ENCODE measurements at regions not wholly inside any gene's neighbourhood (a gene's known extent, or its start where the extent isn't known, plus 50 kb on each side); places are given as distances from the start of the nearest gene placed in this dataset.

GRCh38 chr10:8800426-8800825 is 745.9 kb downstream of the GATA3 start:
- H3K36me3 ChIP-seq (ENCODE audit: control insufficient read depth in 2 of 2, insufficient read depth in 2 of 2, low read length in 2 of 2) = no peaks in the 10 kb centered on the region
- H3K9me3 ChIP-seq (ENCODE audit: control insufficient read depth in 2 of 2, low read length in 2 of 2) = no peaks in the 10 kb centered on the region
- no peaks in the 10 kb centered on the region for H3K4me1 ChIP-seq (ENCODE audit: control insufficient read depth, insufficient read depth, low read length)
- H3K27me3 ChIP-seq (ENCODE audit: control insufficient read depth in 1 of 2, insufficient read depth in 2 of 2, low read length in 2 of 2) = no peaks in the 10 kb centered on the region
- no peak overlapping the region for H3K27ac ChIP-seq (ENCODE audit: low read length)
- no peak overlapping the region for H3K9ac ChIP-seq (ENCODE audit: low read length in 2 of 2)
- H3K4me3 ChIP-seq (ENCODE audit: low read length in 2 of 2) = no peak overlapping the region

GRCh38 chr10:8803992-8804391 is 749.5 kb downstream of the GATA3 start:
- Histone ChIP-seq H3K36me3 (ENCODE audit: control insufficient read depth in 2 of 2, insufficient read depth in 2 of 2, low read length in 2 of 2) (no peaks in the 10 kb centered on the region), H3K9me3 (ENCODE audit: control insufficient read depth in 2 of 2, low read length in 2 of 2) (no peaks in the 10 kb centered on the region), H3K4me1 (ENCODE audit: control insufficient read depth, insufficient read depth, low read length) (no peaks in the 10 kb centered on the region), H3K27me3 (ENCODE audit: control insufficient read depth in 1 of 2, insufficient read depth in 2 of 2, low read length in 2 of 2) (no peaks in the 10 kb centered on the region), H3K9ac (ENCODE audit: low read length in 2 of 2) (no peak overlapping the region), H3K4me3 (ENCODE audit: low read length in 2 of 2) (no peak overlapping the region), H3K27ac (ENCODE audit: low read length) (no peak overlapping the region)

- H3K36me3 ChIP-seq (ENCODE audit: control insufficient read depth in 2 of 2, insufficient read depth in 2 of 2, low read length in 2 of 2) = no peaks in the 10 kb centered on the region
- no peaks in the 10 kb centered on the region for H3K27me3 ChIP-seq (ENCODE audit: control insufficient read depth in 1 of 2, insufficient read depth in 2 of 2, low read length in 2 of 2)
- no peak overlapping the region for H3K4me3 ChIP-seq (ENCODE audit: low read length in 2 of 2)
- no peak overlapping the region for H3K27ac ChIP-seq (ENCODE audit: low read length)
- H3K9me3 ChIP-seq (ENCODE audit: control insufficient read depth in 2 of 2, low read length in 2 of 2) = no peaks in the 10 kb centered on the region
- H3K4me1 ChIP-seq (ENCODE audit: control insufficient read depth, insufficient read depth, low read length) = no peaks in the 10 kb centered on the region
- H3K9ac ChIP-seq (ENCODE audit: low read length in 2 of 2) = no peak overlapping the region
Measured at GRCh38 chr10:8810677-8811076, 756.2 kb downstream of the GATA3 start.

- H3K27ac ChIP-seq (ENCODE audit: low read length) = no peak overlapping the region
- H3K27me3 ChIP-seq (ENCODE audit: control insufficient read depth in 1 of 2, insufficient read depth in 2 of 2, low read length in 2 of 2) = no peaks in the 10 kb centered on the region
- H3K4me3 ChIP-seq (ENCODE audit: low read length in 2 of 2) = no peak overlapping the region
- no peak overlapping the region for H3K9ac ChIP-seq (ENCODE audit: low read length in 2 of 2)
- no peaks in the 10 kb centered on the region for H3K9me3 ChIP-seq (ENCODE audit: control insufficient read depth in 2 of 2, low read length in 2 of 2)
- no peaks in the 10 kb centered on the region for H3K36me3 ChIP-seq (ENCODE audit: control insufficient read depth in 2 of 2, insufficient read depth in 2 of 2, low read length in 2 of 2)
- H3K4me1 ChIP-seq (ENCODE audit: control insufficient read depth, insufficient read depth, low read length) = no peaks in the 10 kb centered on the region
Measured at GRCh38 chr10:8811201-8811600, 756.7 kb downstream of the GATA3 start.

GRCh38 chr10:8815969-8816368 is 761.5 kb downstream of the GATA3 start:
- Histone ChIP-seq H3K27me3 (ENCODE audit: control insufficient read depth in 1 of 2, insufficient read depth in 2 of 2, low read length in 2 of 2) (no peaks in the 10 kb centered on the region), H3K4me3 (ENCODE audit: low read length in 2 of 2) (no peak overlapping the region), H3K9me3 (ENCODE audit: control insufficient read depth in 2 of 2, low read length in 2 of 2) (no peaks in the 10 kb centered on the region), H3K27ac (ENCODE audit: low read length) (no peak overlapping the region), H3K4me1 (ENCODE audit: control insufficient read depth, insufficient read depth, low read length) (no peaks in the 10 kb centered on the region), H3K36me3 (ENCODE audit: control insufficient read depth in 2 of 2, insufficient read depth in 2 of 2, low read length in 2 of 2) (no peaks in the 10 kb centered on the region), H3K9ac (ENCODE audit: low read length in 2 of 2) (no peak overlapping the region)

DNA sequence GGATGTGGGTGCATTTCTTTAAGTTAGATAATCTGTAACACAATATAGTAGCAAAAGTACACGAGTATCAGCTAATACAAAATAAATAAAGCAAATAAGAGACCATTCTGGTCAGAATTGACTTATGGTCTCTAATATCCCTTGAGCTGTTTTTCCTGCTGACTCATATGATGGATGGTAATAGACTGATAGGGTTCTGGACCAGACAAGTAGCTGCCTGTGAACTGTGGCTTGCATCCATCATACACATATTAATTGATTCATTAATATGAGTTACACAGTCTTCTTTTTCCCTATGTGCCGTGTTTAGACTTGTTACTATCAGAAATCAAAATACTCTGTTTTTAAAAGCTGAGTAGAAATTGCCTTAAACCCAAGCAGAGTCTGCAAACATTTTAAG is 762.8 kb downstream of the GATA3 start:
- Histone ChIP-seq H3K9me3 (ENCODE audit: control insufficient read depth in 2 of 2, low read length in 2 of 2) (no peaks in the 10 kb centered on the region), H3K4me3 (ENCODE audit: low read length in 2 of 2) (no peak overlapping the region), H3K27ac (ENCODE audit: low read length) (no peak overlapping the region), H3K9ac (ENCODE audit: low read length in 2 of 2) (no peak overlapping the region), H3K4me1 (ENCODE audit: control insufficient read depth, insufficient read depth, low read length) (no peaks in the 10 kb centered on the region), H3K36me3 (ENCODE audit: control insufficient read depth in 2 of 2, insufficient read depth in 2 of 2, low read length in 2 of 2) (no peaks in the 10 kb centered on the region), H3K27me3 (ENCODE audit: control insufficient read depth in 1 of 2, insufficient read depth in 2 of 2, low read length in 2 of 2) (no peaks in the 10 kb centered on the region)

GRCh38 chr10:8825611-8826010 is 771.1 kb downstream of the GATA3 start:
- H3K27ac ChIP-seq (ENCODE audit: low read length) = no peak overlapping the region
- H3K9me3 ChIP-seq (ENCODE audit: control insufficient read depth in 2 of 2, low read length in 2 of 2) = no peaks in the 10 kb centered on the region
- H3K9ac ChIP-seq (ENCODE audit: low read length in 2 of 2) = no peak overlapping the region
- no peak overlapping the region for H3K4me3 ChIP-seq (ENCODE audit: low read length in 2 of 2)
- no peaks in the 10 kb centered on the region for H3K4me1 ChIP-seq (ENCODE audit: control insufficient read depth, insufficient read depth, low read length)
- no peaks in the 10 kb centered on the region for H3K27me3 ChIP-seq (ENCODE audit: control insufficient read depth in 1 of 2, insufficient read depth in 2 of 2, low read length in 2 of 2)
- no peaks in the 10 kb centered on the region for H3K36me3 ChIP-seq (ENCODE audit: control insufficient read depth in 2 of 2, insufficient read depth in 2 of 2, low read length in 2 of 2)

GRCh38 chr10:8829592-8829991 is 775.1 kb downstream of the GATA3 start:
- no peak overlapping the region for H3K4me3 ChIP-seq (ENCODE audit: low read length in 2 of 2)
- no peaks in the 10 kb centered on the region for H3K36me3 ChIP-seq (ENCODE audit: control insufficient read depth in 2 of 2, insufficient read depth in 2 of 2, low read length in 2 of 2)
- H3K27ac ChIP-seq (ENCODE audit: low read length) = no peak overlapping the region
- no peaks in the 10 kb centered on the region for H3K9me3 ChIP-seq (ENCODE audit: control insufficient read depth in 2 of 2, low read length in 2 of 2)
- H3K4me1 ChIP-seq (ENCODE audit: control insufficient read depth, insufficient read depth, low read length) = no peaks in the 10 kb centered on the region
- no peak overlapping the region for H3K9ac ChIP-seq (ENCODE audit: low read length in 2 of 2)
- peaks cover 0 to 2% of the 10 kb centered on the region in 2 donors for H3K27me3 ChIP-seq (ENCODE audit: control insufficient read depth in 1 of 2, insufficient read depth in 2 of 2, low read length in 2 of 2)

DNA sequence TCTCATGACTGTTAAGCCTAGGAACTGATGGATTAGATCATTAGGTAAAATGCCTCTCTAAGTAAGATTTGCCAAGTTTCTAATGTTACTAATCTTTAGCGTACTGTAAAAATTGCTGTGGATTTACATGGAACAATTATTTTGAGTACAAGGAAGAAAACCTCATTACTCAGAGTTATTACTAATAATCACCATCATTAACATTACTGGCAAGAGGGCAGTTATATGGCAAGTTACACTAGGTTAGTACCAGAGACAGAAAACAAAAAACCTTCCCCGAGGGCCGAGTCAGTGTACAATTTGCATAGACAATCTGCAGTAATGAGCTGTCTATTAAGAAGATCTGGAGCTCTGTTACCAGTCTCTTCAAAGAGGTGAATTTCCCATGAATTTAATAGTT is 775.6 kb downstream of the GATA3 start:
- H3K27me3 ChIP-seq (ENCODE audit: control insufficient read depth in 1 of 2, insufficient read depth in 2 of 2, low read length in 2 of 2) = peaks cover 0 to 2% of the 10 kb centered on the region in 2 donors
- no peaks in the 10 kb centered on the region for H3K36me3 ChIP-seq (ENCODE audit: control insufficient read depth in 2 of 2, insufficient read depth in 2 of 2, low read length in 2 of 2)
- H3K4me1 ChIP-seq (ENCODE audit: control insufficient read depth, insufficient read depth, low read length) = no peaks in the 10 kb centered on the region
- H3K27ac ChIP-seq (ENCODE audit: low read length) = no peak overlapping the region
- no peak overlapping the region for H3K9ac ChIP-seq (ENCODE audit: low read length in 2 of 2)
- no peaks in the 10 kb centered on the region for H3K9me3 ChIP-seq (ENCODE audit: control insufficient read depth in 2 of 2, low read length in 2 of 2)
- no peak overlapping the region for H3K4me3 ChIP-seq (ENCODE audit: low read length in 2 of 2)

DNA sequence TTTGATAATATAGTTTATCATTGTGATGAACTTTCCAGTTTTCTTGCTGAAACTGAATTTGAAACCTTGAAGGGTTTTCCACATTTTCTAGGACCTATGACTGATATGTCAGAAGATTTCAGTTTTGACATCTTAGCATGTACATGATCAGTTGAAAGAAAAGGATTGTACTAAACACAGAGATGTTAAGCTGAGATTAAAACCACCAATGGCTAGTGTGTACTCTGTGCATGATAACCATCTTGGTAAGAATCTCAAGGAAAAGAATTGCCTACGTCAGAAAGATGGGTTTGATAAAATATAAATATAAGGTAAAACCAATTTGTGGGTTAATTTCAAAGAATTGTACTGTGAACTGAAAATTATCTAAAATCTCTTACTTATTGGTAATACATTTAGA is 776.4 kb downstream of the GATA3 start:
- no peak overlapping the region for H3K9ac ChIP-seq (ENCODE audit: low read length in 2 of 2)
- H3K36me3 ChIP-seq (ENCODE audit: control insufficient read depth in 2 of 2, insufficient read depth in 2 of 2, low read length in 2 of 2) = no peaks in the 10 kb centered on the region
- H3K9me3 ChIP-seq (ENCODE audit: control insufficient read depth in 2 of 2, low read length in 2 of 2) = no peaks in the 10 kb centered on the region
- peaks cover 0 to 2% of the 10 kb centered on the region in 2 donors for H3K27me3 ChIP-seq (ENCODE audit: control insufficient read depth in 1 of 2, insufficient read depth in 2 of 2, low read length in 2 of 2)
- no peak overlapping the region for H3K27ac ChIP-seq (ENCODE audit: low read length)
- no peaks in the 10 kb centered on the region for H3K4me1 ChIP-seq (ENCODE audit: control insufficient read depth, insufficient read depth, low read length)
- no peak overlapping the region for H3K4me3 ChIP-seq (ENCODE audit: low read length in 2 of 2)

DNA sequence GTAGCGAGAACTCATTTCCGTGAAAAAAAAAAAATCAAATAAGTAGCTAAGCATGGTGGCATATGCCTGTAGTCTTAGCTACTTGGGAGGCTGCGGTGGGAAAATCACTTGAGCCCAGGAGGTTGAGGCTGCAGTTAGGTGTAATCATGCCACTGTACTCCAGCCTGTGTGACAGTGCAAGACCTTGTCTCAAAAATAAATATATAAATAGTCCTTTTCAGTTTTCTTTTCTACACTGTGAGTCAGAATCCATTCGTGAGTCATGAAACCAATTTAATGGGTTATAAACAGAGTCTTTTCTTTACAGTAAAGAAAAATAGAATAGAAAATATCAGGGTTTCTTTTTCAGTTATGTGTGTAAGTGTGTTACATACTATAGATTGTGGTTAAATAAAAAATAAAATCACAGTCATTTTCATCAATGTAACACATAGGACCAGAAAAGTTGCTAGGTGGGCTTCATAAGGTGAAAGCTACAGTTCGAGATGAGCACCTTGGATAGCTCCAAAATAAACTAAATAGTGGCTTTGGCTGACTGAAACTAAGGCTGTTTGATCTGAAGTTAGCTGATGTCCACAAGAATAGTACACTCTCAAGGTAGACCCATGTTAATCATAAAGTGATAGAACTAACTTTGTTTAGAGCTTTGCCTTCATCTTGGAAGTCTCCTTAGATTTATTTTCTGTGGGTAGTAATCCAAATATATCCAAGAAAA is 781.1 kb downstream of the GATA3 start:
- Histone ChIP-seq H3K27me3 (ENCODE audit: control insufficient read depth in 1 of 2, insufficient read depth in 2 of 2, low read length in 2 of 2) (peaks cover 0 to 2% of the 10 kb centered on the region in 2 donors), H3K4me1 (ENCODE audit: control insufficient read depth, insufficient read depth, low read length) (no peaks in the 10 kb centered on the region), H3K4me3 (ENCODE audit: low read length in 2 of 2) (no peak overlapping the region), H3K27ac (ENCODE audit: low read length) (no peak overlapping the region), H3K9ac (ENCODE audit: low read length in 2 of 2) (no peak overlapping the region), H3K9me3 (ENCODE audit: control insufficient read depth in 2 of 2, low read length in 2 of 2) (no peaks in the 10 kb centered on the region), H3K36me3 (ENCODE audit: control insufficient read depth in 2 of 2, insufficient read depth in 2 of 2, low read length in 2 of 2) (no peaks in the 10 kb centered on the region)
